Large intestine (tissue), 3 donors: ENCODE measurements at regions not wholly inside any gene's neighbourhood (a gene's known extent, or its start where the extent isn't known, plus 50 kb on each side); places are given as distances from the start of the nearest gene placed in this dataset.

Experiments used
- DNase-seq, 2 donors: peaks; one replicate each; pipeline versions ENCODE4 v3.0.0 to v3.0.0-alpha.2; 2013
- H3K27ac ChIP-seq: one replicate; pipeline ENCODE4 v1.5.1; 2013; ENCODE audit warnings: low read length
- H3K27me3 ChIP-seq: 2 replicates; pipeline ENCODE4 v1.6.1; 2013; ENCODE audit warnings: low read length; ENCODE audit not compliant: control insufficient read depth, insufficient read depth
- H3K36me3 ChIP-seq: 2 replicates; pipeline ENCODE4 v1.6.1; 2013; ENCODE audit warnings: low read length; ENCODE audit not compliant: control insufficient read depth, insufficient read depth
- H3K4me1 ChIP-seq: one replicate; pipeline ENCODE4 v1.6.1; 2013; ENCODE audit warnings: low read length; ENCODE audit not compliant: control insufficient read depth, insufficient read depth
- H3K4me3 ChIP-seq: one replicate; pipeline ENCODE4 v1.5.1; 2013; ENCODE audit warnings: low read length
- H3K9me3 ChIP-seq: one replicate; pipeline ENCODE4 v1.6.1; 2013; ENCODE audit warnings: mild to moderate bottlenecking, low read depth, low read length, moderate library complexity; ENCODE audit not compliant: control insufficient read depth
- WGBS: methylation state at CpG from one replicate; pipeline ENCODE4 v1.1.5; 2013; ENCODE audit warnings: low lambda C conversion rate; ENCODE audit not compliant: insufficient coverage; 5-methylcytosine and 5-hydroxymethylcytosine counted together

DNA sequence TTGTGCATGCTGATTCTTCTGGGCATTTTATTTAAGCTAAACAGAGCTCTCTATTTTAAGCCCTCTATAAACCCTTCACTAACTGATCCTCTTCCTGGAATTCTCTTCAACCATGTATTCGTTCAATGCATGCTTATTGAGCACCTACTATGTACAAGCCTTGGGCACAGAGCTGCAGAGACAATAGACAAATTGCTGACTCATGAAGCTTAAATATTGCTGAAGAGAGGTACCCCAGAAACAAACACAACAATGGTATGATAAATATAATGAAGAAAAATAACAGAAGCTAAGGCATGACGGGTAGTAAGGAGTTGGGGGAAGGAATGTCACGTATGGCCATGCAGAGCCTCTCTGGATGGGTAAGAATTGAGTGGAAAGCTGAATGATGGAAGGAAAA, 222.2 kb downstream of the PPARGC1A start:
- H3K36me3 ChIP-seq = no peaks in the 10 kb centered on the region
- WGBS = 92% methylated on average over 2 of the region's 3 CpGs
- H3K27me3 ChIP-seq = no peaks in the 10 kb centered on the region
- no peak overlapping the region for H3K4me3 ChIP-seq
- H3K9me3 ChIP-seq = no peaks in the 10 kb centered on the region
- no peaks in the 10 kb centered on the region for H3K4me1 ChIP-seq
- no peak for DNase-seq
- no peak overlapping the region for H3K27ac ChIP-seq

DNA sequence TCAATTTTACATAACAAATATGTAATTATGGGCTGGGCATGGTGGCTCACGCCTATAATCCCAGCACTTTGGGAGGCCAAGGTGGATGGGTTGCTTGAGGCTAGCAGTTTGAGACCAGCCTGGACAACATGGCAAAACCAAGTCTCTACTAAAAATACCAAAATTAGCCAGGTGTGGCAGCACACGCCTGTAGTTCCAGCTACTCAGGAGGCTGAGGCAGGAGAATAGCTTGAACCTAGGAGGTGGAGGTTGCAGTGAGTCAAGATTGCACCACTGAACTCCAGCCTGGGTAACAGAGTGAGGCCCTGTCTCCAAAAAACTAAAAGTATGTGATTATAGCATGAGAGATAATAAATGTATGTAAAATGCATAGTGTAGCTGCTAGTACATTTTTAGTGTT, 229.0 kb downstream of the PPARGC1A start:
- Histone ChIP-seq H3K4me3 (no peak overlapping the region), H3K27me3 (no peaks in the 10 kb centered on the region), H3K36me3 (no peaks in the 10 kb centered on the region), H3K27ac (no peak overlapping the region), H3K9me3 (no peaks in the 10 kb centered on the region), H3K4me1 (no peaks in the 10 kb centered on the region)
- WGBS = 100% methylated on average over 1 of the region's 2 CpGs
- no peak for DNase-seq

DNA sequence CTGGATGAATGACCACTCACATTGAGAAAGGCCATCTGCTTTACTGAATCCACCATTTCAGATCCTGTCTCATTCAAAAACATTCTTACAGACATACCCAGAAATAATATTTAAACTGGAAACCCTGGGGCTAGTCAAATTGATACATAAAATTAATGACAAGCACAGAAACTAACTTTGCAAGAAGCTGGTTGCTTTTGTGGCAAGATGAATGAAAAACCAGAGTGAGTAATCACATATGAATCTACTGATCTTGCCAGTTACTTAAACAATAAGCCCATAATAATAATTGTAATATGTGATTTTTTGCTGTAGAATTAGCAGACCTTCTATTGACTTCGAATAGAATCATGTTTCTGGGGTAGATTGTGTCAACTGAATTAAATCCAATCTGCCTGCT, 235.1 kb downstream of the PPARGC1A start:
- WGBS = no CpG with 5 or more reads among the region's 1 CpG
- H3K27ac ChIP-seq = no peak overlapping the region
- H3K27me3 ChIP-seq = no peaks in the 10 kb centered on the region
- no peak for DNase-seq
- no peaks in the 10 kb centered on the region for H3K9me3 ChIP-seq
- no peak overlapping the region for H3K4me3 ChIP-seq
- no peaks in the 10 kb centered on the region for H3K4me1 ChIP-seq
- no peaks in the 10 kb centered on the region for H3K36me3 ChIP-seq

DNA sequence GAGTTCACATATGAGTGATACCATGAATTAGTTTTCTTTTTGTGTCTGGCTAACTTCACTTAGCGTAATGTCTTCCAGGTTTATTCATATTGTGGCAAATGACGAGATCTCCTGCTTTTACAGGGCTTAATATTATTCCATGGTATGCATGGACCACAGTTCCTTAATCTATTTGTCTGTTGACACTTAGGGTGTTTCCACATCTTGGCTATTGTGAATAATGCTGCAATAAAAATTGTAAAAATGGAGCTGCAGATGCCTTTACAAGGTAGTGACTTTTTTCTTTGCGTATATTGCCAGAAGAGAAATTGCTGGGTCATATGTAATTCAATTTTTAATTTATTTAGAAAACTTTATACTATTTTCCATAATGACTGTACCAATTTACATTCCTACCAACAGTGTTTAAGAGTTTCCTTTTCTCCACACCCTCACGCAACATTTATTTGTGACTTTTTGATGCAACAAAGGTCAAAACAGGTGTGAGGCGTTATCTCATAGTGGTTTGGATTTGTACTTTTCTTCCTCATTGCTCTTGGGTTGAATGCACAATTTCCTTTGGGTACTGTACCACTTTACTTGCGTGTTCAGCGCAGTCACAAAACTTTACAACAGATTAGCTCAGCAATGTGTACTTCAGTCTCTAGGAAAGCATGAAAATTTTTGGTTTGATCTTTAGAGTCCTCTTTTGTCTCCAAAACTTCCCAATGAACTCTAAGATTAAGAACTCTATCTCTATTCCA, 240.8 kb downstream of the PPARGC1A start:
- no peaks in the 10 kb centered on the region for H3K27me3 ChIP-seq

DNA sequence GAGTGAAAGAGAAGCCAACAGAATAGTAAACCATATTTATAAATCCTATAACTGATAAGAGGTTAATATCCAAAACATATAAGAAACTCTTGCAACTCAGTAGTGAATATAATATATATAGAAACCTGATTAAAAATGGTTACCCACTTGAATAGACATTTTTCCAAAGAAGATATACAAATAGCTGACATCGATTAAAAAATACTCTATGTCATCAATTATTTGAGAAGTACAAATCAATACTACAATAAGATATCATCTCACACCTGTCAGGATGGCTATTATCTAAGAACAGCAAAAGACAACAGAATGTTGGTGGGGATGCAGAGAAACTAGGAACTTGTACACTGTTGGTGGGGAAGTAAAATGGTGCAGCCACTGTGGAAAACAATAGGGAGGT, 254.4 kb downstream of the PPARGC1A start:
- DNase-seq = no peak
- H3K27ac ChIP-seq = no peak overlapping the region
- no peaks in the 10 kb centered on the region for H3K27me3 ChIP-seq
- no peaks in the 10 kb centered on the region for H3K36me3 ChIP-seq
- no peaks in the 10 kb centered on the region for H3K4me1 ChIP-seq
- no peak overlapping the region for H3K4me3 ChIP-seq
- WGBS = 80% methylated on average over 1 of the region's 1 CpG
- no peaks in the 10 kb centered on the region for H3K9me3 ChIP-seq

More for the DNA sequence above, 240.8 kb downstream of the PPARGC1A start:
- Histone ChIP-seq H3K9me3 (no peaks in the 10 kb centered on the region), H3K27ac (no peak overlapping the region), H3K4me1 (no peaks in the 10 kb centered on the region), H3K36me3 (no peaks in the 10 kb centered on the region), H3K4me3 (no peak overlapping the region)
- DNase-seq = no peak
- 100% methylated on average over 2 of the region's 7 CpGs for WGBS

DNA sequence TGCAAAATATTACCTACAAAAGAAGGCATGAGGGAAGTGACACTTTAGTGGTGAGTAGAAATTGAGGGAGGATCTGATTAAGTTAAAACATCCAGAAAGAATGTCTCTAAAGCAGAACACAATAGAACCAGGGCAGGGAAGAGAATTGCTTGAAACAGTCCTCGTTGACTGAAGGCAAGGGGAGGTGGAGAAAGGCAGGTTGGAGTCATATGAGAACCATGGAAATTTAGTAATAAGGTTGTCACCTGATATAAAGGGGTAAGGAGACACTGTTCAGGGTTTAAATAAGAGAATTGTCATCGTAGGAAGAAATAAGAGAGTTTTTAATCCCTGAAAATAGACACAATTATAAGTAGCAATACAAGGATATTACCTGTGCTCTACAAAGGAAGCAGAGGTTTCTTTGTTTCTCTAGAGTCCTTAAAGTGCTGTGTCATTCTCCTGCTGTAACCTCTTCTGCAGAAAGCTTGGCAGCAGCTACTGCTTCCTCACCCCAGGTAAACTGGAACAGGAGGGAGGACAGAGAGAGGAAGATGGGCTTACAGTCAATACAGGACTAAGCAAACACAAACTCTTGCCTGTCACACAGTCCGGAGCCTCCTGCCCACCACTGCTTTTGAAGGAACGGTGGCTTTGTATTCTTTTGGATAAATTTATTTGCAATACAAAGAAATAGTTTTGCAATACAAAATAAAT, 258.4 kb downstream of the PPARGC1A start:
- H3K27ac ChIP-seq = no peak overlapping the region
- no peaks in the 10 kb centered on the region for H3K36me3 ChIP-seq
- no peaks in the 10 kb centered on the region for H3K9me3 ChIP-seq
- 72% methylated on average over 2 of the region's 4 CpGs for WGBS
- no peak overlapping the region for H3K4me3 ChIP-seq
- H3K27me3 ChIP-seq = no peaks in the 10 kb centered on the region
- no peaks in the 10 kb centered on the region for H3K4me1 ChIP-seq
- no peak for DNase-seq

DNA sequence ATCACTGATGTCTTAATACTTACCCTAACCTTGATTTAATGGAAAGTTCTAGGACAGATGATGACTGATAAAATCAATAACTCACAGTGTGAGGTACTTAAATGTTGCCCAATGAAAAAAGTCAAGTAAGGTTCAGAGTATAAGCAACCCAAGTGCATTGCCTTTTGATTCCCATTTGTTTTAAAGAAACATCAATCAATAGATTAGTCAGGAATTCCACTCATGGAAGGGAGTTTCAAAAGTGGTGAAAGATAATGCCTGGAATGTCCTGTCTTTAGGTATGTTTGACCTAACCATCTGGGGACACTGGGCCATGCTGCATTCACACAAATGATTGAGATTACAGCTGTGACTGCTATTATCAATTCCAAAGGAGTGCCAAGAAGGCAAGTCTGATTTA, 259.7 kb downstream of the PPARGC1A start:
- no peak overlapping the region for H3K27ac ChIP-seq
- no peaks in the 10 kb centered on the region for H3K9me3 ChIP-seq
- DNase-seq = no peak
- no peaks in the 10 kb centered on the region for H3K36me3 ChIP-seq
- no peaks in the 10 kb centered on the region for H3K4me1 ChIP-seq
- H3K27me3 ChIP-seq = no peaks in the 10 kb centered on the region
- no peak overlapping the region for H3K4me3 ChIP-seq

DNA sequence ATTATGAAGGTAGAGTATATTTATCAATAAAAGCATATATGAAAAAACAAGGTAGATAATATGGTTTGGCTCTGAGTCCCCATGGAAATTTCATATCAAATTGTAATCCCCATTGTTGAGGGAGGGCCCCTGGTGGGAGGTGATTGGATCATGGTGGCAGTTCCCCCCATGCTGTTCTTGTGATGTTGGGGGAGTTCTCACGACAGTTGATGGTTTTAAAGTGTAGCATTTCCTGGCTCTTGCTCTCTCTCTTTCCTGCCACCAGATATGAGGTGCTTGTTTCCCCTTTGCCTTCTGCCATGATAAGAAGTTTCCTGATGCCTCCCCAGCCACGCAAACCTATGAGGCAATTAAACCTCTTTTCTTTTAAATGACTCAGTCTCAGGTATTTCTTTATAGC, 260.4 kb downstream of the PPARGC1A start:
- WGBS = 60% methylated on average over 1 of the region's 2 CpGs
- H3K27me3 ChIP-seq = no peaks in the 10 kb centered on the region
- H3K27ac ChIP-seq = no peak overlapping the region
- no peaks in the 10 kb centered on the region for H3K4me1 ChIP-seq
- H3K4me3 ChIP-seq = no peak overlapping the region
- no peak for DNase-seq
- peaks cover 3% of the 10 kb centered on the region for H3K9me3 ChIP-seq
- H3K36me3 ChIP-seq = no peaks in the 10 kb centered on the region

DNA sequence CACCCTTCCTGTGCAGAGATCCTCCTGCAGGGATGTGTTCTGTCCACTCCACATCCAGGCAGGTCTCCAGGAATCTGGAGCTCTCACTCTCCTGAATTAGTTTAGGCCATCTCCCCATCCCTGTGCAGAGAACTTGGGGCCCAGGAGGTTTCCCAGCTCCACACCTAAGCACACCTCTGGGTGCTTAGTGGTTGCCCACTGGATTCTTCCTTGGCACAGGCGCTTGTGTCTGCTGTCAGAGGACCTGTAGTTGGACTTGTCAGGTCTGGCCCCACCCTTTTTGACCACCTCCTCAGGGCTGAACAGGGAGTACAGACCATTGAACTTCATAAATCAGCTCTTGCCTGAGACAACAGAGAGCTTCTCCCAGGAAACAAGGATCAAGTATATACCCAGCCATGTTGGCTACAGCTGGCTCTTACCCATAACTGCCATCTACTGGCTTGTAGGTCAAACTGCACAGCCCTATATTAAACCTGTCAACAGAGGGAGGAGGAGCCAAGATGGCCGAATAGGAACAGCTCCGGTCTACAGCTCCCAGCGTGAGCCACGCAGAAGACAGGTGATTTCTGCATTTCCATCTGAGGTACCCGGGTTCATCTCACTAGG, 275.5 kb downstream of the PPARGC1A start:
- Histone ChIP-seq H3K27me3 (no peaks in the 10 kb centered on the region), H3K4me1 (no peaks in the 10 kb centered on the region), H3K4me3 (no peak overlapping the region), H3K36me3 (no peaks in the 10 kb centered on the region), H3K27ac (no peak overlapping the region), H3K9me3 (no peaks in the 10 kb centered on the region)
- peak in 1 of 2 donors; percentile 3 for DNase-seq
- WGBS = no CpG with 5 or more reads among the region's 6 CpGs

DNA sequence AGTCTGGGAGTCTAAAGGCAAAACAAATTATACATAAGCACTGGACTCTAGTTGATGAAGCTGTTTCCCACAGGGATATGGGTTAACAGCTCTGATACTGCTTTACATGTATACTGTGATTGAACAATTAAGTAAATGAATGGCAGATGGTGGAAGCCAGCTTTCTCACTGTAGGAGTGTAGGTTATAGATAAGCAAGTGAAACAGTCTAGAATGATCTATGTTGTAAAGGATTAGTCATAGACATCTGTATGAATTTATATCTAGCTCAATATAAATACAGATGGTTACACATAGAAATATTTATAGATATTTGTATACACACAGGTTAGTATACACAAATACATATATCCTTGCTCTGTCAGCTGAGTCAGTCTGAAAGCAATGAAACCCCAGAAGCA, 276.1 kb downstream of the PPARGC1A start:
- Histone ChIP-seq H3K4me1 (no peaks in the 10 kb centered on the region), H3K27ac (no peak overlapping the region), H3K36me3 (no peaks in the 10 kb centered on the region), H3K27me3 (no peaks in the 10 kb centered on the region), H3K9me3 (no peaks in the 10 kb centered on the region), H3K4me3 (no peak overlapping the region)
- DNase-seq = no peak
